A549 (cell line): ENCODE measurements at regions not wholly inside any gene's neighbourhood (a gene's known extent, or its start where the extent isn't known, plus 50 kb on each side); places are given as distances from the start of the nearest gene placed in this dataset.

Experiments
- ATAC-seq, 2 experiments: fragments of 200-7000 bp in 1 of 2; fragments of >200 bp in 1 of 2; cut with Nextera tagmentation in 1 of 2; cut with Tn5 transposase in 1 of 2; 3 replicates each; pipeline versions ENCODE4 v1.8.0 to v1.9.1; 2018 to 2020; ENCODE audit warnings: mild to moderate bottlenecking in 1 of 2, moderate library complexity in 1 of 2
- CTCF ChIA-PET: fragments of 300-600 bp; sonication (Branson Sonifier 250); formaldehyde crosslinking; extraction: SDS; loops from one replicate; lab custom pipeline; 2021; ENCODE audit warnings: antibody characterized with exemption, inconsistent platforms; lab: Yijun Ruan, JAX
- POLR2A ChIA-PET: fragments of 350-600 bp; formaldehyde crosslinking; extraction: SDS; loops from one replicate; lab custom pipeline; 2021; ENCODE audit warnings: antibody characterized with exemption, inconsistent platforms; lab: Yijun Ruan, JAX
- DNase-seq, 2 experiments: peaks; one replicate each; pipeline versions ENCODE4 v3.0.0 to v3.0.0-alpha.2; 2011 to 2016; ENCODE audit warnings: low read depth in 1 of 2, low spot score in 1 of 2
- FAIRE-seq: peaks from 2 replicates; lab custom pipeline; 2011; peaks lifted over from hg19 to GRCh38; lab: Jason Lieb, UNC
- H3K27ac ChIP-seq, 2 experiments: fragments of >200 bp; sonication (Bioruptor Twin); formaldehyde crosslinking; 3 replicates each; pipeline ENCODE4 v1.5.1; 2016 to 2017
- H3K4me1 ChIP-seq: fragments of >200 bp; sonication (Bioruptor Twin); formaldehyde crosslinking; 3 replicates; pipeline ENCODE4 v1.6.1; 2016
- H3K4me2 ChIP-seq: fragments of >200 bp; sonication (Bioruptor Twin); formaldehyde crosslinking; 3 replicates; pipeline ENCODE4 v1.6.1; 2016
- H3K4me3 ChIP-seq: fragments of >200 bp; sonication (Bioruptor Twin); formaldehyde crosslinking; 3 replicates; pipeline ENCODE4 v1.5.1; 2016
- H3K9me3 ChIP-seq: fragments of >200 bp; sonication (Bioruptor Twin); formaldehyde crosslinking; 3 replicates; pipeline ENCODE4 v1.6.1; 2016
- BHLHE40 ChIP-seq: IDR thresholded peaks from 2 replicates; pipeline ENCODE4 v1.6.1; 2012; ENCODE audit warnings: low read depth, low read length, inconsistent platforms
- CBX8 ChIP-seq: fragments of 200-600 bp; sonication (generic); IDR thresholded peaks from 2 replicates; pipeline ENCODE4 v1.6.1; 2016
- CHD2 ChIP-seq: fragments of 150-350 bp; IDR thresholded peaks from 2 replicates; pipeline ENCODE4 v1.6.1; 2014; ENCODE audit warnings: low read length; ENCODE audit not compliant: partially characterized antibody
- EHF ChIP-seq: fragments of 250-450 bp; sonication (Bioruptor Pico); IDR thresholded peaks from 2 replicates; pipeline ENCODE4 v1.5.0; 2020; ENCODE audit warnings: mild to moderate bottlenecking
- EP300 ChIP-seq, 2 experiments: fragments of >200 bp; sonication (Bioruptor Twin); formaldehyde crosslinking; IDR thresholded peaks; 2 replicates in 1 of 2; 3 replicates in 1 of 2; pipeline ENCODE4 v1.6.1; 2016 to 2017
- ESRRA ChIP-seq: fragments of 150-350 bp; IDR thresholded peaks from 2 replicates; pipeline ENCODE4 v1.6.1; 2014; ENCODE audit warnings: mild to moderate bottlenecking, low read length, borderline replicate concordance
- FOXS1 ChIP-seq: fragments of 250-450 bp; sonication (Bioruptor Pico); IDR thresholded peaks from 2 replicates; pipeline ENCODE4 v1.5.0; 2020; ENCODE audit warnings: mild to moderate bottlenecking, moderate library complexity
- HEYL ChIP-seq: fragments of 250-450 bp; sonication (Bioruptor Pico); IDR thresholded peaks from 2 replicates; pipeline ENCODE4 v1.8.0; 2021; ENCODE audit warnings: mild to moderate bottlenecking, moderate library complexity
- HOXB5 ChIP-seq: fragments of 250-450 bp; sonication (Bioruptor Pico); IDR thresholded peaks from 2 replicates; pipeline ENCODE4 v1.5.0; 2020; ENCODE audit warnings: mild to moderate bottlenecking, moderate library complexity
- JUN ChIP-seq, 2 experiments: fragments of >200 bp; sonication (Bioruptor Twin); formaldehyde crosslinking; IDR thresholded peaks; 2 replicates in 1 of 2; 3 replicates in 1 of 2; pipeline ENCODE4 v1.6.1; 2016 to 2017
- JUNB ChIP-seq: fragments of >200 bp; sonication (Bioruptor Twin); formaldehyde crosslinking; IDR thresholded peaks from 2 replicates; pipeline ENCODE4 v1.6.1; 2016
- NR3C1 ChIP-seq: fragments of >200 bp; sonication (Bioruptor Twin); formaldehyde crosslinking; IDR thresholded peaks from 3 replicates; pipeline ENCODE4 v1.6.1; 2017
- POLR2A ChIP-seq: IDR thresholded peaks from 2 replicates; pipeline ENCODE4 v1.6.1; 2012; ENCODE audit warnings: mild to moderate bottlenecking, low read length
- POLR2AphosphoS2 ChIP-seq: conservative IDR thresholded peaks from 2 replicates; pipeline ENCODE4 v1.6.1; 2012; ENCODE audit warnings: low read length, improper control_type of control experiment, inconsistent platforms
- RAD21 ChIP-seq, 2 experiments: fragments of >200 bp in 1 of 2; sonication (Bioruptor Twin) in 1 of 2; formaldehyde crosslinking in 1 of 2; IDR thresholded peaks in 1 of 2; conservative IDR thresholded peaks in 1 of 2; 2 replicates in 1 of 2; 3 replicates in 1 of 2; pipeline ENCODE4 v1.6.1; 2012 to 2018; ENCODE audit warnings: inconsistent platforms in 1 of 2
- RFX5 ChIP-seq: fragments of 450-650 bp; IDR thresholded peaks from 2 replicates; pipeline ENCODE4 v1.7.1; 2014; ENCODE audit warnings: antibody characterized with exemption, mild to moderate bottlenecking, moderate library complexity
- RNF2 ChIP-seq: fragments of 200-600 bp; sonication (generic); IDR thresholded peaks from 2 replicates; pipeline ENCODE4 v1.6.1; 2016; ENCODE audit warnings: low read depth, mild to moderate bottlenecking, antibody characterized with exemption, moderate library complexity, borderline replicate concordance
- SMC3 ChIP-seq: fragments of >200 bp; sonication (Bioruptor Twin); formaldehyde crosslinking; IDR thresholded peaks from 3 replicates; pipeline ENCODE4 v1.6.1; 2018; ENCODE audit warnings: inconsistent platforms
- SREBF2 ChIP-seq: fragments of 450-650 bp; IDR thresholded peaks from 2 replicates; pipeline ENCODE4 v1.6.1; 2014; ENCODE audit warnings: mild to moderate bottlenecking, moderate library complexity
- TP53 ChIP-seq: fragments of 250-450 bp; sonication (Bioruptor Pico); IDR thresholded peaks from 2 replicates; pipeline ENCODE4 v1.5.0; 2021; ENCODE audit warnings: mild to moderate bottlenecking, moderate library complexity
- ZC3H11A ChIP-seq: fragments of 450-650 bp; IDR thresholded peaks from 2 replicates; pipeline ENCODE4 v1.6.1; 2014; ENCODE audit warnings: antibody characterized with exemption, mild to moderate bottlenecking
- WGBS: methylation state at CpG from one replicate; pipeline ENCODE4 v1.1.6; 2017; ENCODE audit errors: missing lambda C conversion rate; 5-methylcytosine and 5-hydroxymethylcytosine counted together
- TF ChIP-seq, protein P1 (sequence below): fragments of 250-450 bp; sonication (Bioruptor Pico); IDR thresholded peaks from 2 replicates; pipeline ENCODE4 v1.5.0; 2021; ENCODE audit warnings: mild to moderate bottlenecking, moderate library complexity, borderline replicate concordance
- TF ChIP-seq, protein P2 (sequence below): IDR thresholded peaks from 2 replicates; pipeline ENCODE4 v1.6.1; 2012
- TF ChIP-seq, protein P3 (sequence below): fragments of 450-650 bp; IDR thresholded peaks from 2 replicates; pipeline ENCODE4 v1.6.1; 2014; ENCODE audit warnings: antibody characterized with exemption
- TF ChIP-seq, protein P4 (sequence below): fragments of >200 bp; sonication (Bioruptor Twin); formaldehyde crosslinking; IDR thresholded peaks from 2 replicates; pipeline ENCODE4 v1.6.1; 2016
- TF ChIP-seq, protein P5 (sequence below): IDR thresholded peaks from 2 replicates; pipeline ENCODE4 v1.6.1; 2012
- TF ChIP-seq, protein P6 (sequence below): fragments of >200 bp; sonication (Bioruptor Twin); formaldehyde crosslinking; IDR thresholded peaks from 3 replicates; pipeline ENCODE4 v1.5.1; 2016

DNA sequence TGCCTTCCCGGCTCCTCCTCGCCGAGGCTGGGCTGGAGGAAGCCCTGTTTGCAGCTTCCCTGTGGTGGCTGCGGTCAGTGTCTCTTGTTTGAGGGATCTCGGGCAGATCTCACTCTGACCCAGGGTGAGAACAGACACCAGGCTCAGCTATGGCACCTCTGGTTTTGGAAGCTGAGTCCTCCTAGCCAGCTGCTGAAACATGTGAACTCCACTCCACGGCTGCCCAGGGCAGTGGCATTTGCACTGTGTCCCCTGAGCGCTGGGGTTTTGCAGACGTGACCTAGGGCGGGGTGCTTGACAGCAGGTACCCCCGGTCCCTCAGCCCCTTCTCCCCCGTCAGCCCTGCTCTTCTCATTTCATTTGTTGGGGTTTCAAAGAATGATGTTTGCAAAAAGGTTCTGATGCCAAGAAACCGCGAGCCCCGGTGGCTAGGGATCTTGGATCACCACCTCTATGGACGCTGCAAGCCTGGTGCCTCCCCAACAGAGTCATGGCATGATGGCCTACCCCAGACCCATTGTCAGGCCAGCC lies 55.0 kb upstream of the DACT2 start:
- CTCF ChIA-PET = interaction anchor here (1.4 to 2.8 kb wide), 2 partner anchors 19 to 509 kb away, joined by 4 to 6 read pairs; no protein-coding TSS in a partner anchor

DNA sequence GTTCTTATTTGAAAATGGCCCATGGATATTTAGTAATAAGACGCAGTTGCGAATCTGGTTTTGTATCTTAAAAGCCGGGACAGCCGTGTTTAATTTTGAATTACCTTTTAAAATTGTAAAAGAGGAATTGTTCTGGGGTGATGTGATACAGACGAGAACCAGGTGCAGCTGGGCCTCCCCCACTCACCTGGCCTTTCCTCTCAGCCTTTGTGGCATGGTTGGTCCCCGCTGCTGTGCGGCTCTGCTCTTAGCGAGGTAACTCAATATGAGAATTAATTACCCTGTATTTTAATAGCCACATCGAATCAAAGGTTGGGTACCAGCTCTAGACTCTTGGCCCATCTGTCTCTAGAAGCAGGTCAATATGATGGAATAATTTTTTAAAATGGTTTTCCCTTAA lies 56.5 kb upstream of the DACT2 start:
- Histone ChIP-seq H3K4me3 (no peak overlapping the region), H3K4me1 (no peaks in the 10 kb centered on the region), H3K9me3 (0 out of 3 replicates have a peak, but pooled peaks cover 3% of the 10 kb centered on the region), H3K27ac (no peak overlapping the region), H3K4me2 (no peak overlapping the region)
- no peak for DNase-seq
- CTCF ChIA-PET = interaction anchor here (1.0 kb wide), 1 partner anchor 509 kb away, joined by 4 read pairs; no protein-coding TSS in a partner anchor
- TF ChIP-seq CBX8 (no peak), RFX5 (no peak), HEYL (CRISPR knock-in tag) (no peak), RNF2 (no peak), FOXS1 (CRISPR knock-in tag) (no peak), ESRRA (no peak), NR3C1 (no peak), CHD2 (no peak), EP300 (IDR thresholded peaks at IDR 0.05) (no peak), JUNB (no peak), SMC3 (no peak), JUN (IDR thresholded peaks at IDR 0.05) (no peak), ZC3H11A (no peak), RAD21 (conservative IDR thresholded peaks at IDR 0.05 in 1 of 2, IDR thresholded peaks at IDR 0.05 in 1 of 2) (no peak), SREBF2 (no peak), BHLHE40 (no peak)
- TF ChIP-seq, protein P1, sequence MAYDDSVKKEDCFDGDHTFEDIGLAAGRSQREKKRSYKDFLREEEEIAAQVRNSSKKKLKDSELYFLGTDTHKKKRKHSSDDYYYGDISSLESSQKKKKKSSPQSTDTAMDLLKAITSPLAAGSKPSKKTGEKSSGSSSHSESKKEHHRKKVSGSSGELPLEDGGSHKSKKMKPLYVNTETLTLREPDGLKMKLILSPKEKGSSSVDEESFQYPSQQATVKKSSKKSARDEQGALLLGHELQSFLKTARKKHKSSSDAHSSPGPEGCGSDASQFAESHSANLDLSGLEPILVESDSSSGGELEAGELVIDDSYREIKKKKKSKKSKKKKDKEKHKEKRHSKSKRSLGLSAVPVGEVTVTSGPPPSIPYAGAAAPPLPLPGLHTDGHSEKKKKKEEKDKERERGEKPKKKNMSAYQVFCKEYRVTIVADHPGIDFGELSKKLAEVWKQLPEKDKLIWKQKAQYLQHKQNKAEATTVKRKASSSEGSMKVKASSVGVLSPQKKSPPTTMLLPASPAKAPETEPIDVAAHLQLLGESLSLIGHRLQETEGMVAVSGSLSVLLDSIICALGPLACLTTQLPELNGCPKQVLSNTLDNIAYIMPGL = no peak
- TF ChIP-seq, protein P2, sequence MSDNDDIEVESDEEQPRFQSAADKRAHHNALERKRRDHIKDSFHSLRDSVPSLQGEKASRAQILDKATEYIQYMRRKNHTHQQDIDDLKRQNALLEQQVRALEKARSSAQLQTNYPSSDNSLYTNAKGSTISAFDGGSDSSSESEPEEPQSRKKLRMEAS = no peak
- TF ChIP-seq, protein P3, sequence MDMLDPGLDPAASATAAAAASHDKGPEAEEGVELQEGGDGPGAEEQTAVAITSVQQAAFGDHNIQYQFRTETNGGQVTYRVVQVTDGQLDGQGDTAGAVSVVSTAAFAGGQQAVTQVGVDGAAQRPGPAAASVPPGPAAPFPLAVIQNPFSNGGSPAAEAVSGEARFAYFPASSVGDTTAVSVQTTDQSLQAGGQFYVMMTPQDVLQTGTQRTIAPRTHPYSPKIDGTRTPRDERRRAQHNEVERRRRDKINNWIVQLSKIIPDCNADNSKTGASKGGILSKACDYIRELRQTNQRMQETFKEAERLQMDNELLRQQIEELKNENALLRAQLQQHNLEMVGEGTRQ = no peak
- POLR2A ChIA-PET = no interaction called here
- no peak for ATAC-seq
- FAIRE-seq = no peak
- WGBS = 56% methylated on average over 9 of the region's 9 CpGs

More for the DNA sequence above, 55.0 kb upstream of the DACT2 start:
- WGBS = 29% methylated on average over 5 of the region's 15 CpGs
- TF ChIP-seq BHLHE40 (no peak), CHD2 (no peak), TP53 (no peak), RFX5 (no peak), FOXS1 (CRISPR knock-in tag) (no peak), POLR2AphosphoS2 (no peak), HOXB5 (CRISPR knock-in tag) (no peak), POLR2A (no peak), SMC3 (no peak), EHF (CRISPR knock-in tag) (no peak)
- TF ChIP-seq, protein P4, sequence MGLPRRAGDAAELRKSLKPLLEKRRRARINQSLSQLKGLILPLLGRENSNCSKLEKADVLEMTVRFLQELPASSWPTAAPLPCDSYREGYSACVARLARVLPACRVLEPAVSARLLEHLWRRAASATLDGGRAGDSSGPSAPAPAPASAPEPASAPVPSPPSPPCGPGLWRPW = no peak
- TF ChIP-seq, protein P5, sequence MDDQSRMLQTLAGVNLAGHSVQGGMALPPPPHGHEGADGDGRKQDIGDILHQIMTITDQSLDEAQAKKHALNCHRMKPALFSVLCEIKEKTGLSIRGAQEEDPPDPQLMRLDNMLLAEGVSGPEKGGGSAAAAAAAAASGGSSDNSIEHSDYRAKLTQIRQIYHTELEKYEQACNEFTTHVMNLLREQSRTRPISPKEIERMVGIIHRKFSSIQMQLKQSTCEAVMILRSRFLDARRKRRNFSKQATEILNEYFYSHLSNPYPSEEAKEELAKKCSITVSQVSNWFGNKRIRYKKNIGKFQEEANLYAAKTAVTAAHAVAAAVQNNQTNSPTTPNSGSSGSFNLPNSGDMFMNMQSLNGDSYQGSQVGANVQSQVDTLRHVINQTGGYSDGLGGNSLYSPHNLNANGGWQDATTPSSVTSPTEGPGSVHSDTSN = no peak
- TF ChIP-seq, protein P6, sequence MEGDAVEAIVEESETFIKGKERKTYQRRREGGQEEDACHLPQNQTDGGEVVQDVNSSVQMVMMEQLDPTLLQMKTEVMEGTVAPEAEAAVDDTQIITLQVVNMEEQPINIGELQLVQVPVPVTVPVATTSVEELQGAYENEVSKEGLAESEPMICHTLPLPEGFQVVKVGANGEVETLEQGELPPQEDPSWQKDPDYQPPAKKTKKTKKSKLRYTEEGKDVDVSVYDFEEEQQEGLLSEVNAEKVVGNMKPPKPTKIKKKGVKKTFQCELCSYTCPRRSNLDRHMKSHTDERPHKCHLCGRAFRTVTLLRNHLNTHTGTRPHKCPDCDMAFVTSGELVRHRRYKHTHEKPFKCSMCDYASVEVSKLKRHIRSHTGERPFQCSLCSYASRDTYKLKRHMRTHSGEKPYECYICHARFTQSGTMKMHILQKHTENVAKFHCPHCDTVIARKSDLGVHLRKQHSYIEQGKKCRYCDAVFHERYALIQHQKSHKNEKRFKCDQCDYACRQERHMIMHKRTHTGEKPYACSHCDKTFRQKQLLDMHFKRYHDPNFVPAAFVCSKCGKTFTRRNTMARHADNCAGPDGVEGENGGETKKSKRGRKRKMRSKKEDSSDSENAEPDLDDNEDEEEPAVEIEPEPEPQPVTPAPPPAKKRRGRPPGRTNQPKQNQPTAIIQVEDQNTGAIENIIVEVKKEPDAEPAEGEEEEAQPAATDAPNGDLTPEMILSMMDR = no peak
- Histone ChIP-seq H3K4me3 (no peak overlapping the region), H3K9me3 (no peaks in the 10 kb centered on the region), H3K4me1 (no peaks in the 10 kb centered on the region), H3K4me2 (no peak overlapping the region), H3K27ac (no peak overlapping the region)
- no peak for FAIRE-seq
- no peak for DNase-seq
- no peak for ATAC-seq
- POLR2A ChIA-PET = no interaction called here
